ENCODE measurements at regions not wholly inside any gene's neighbourhood (a gene's known extent, or its start where the extent isn't known, plus 50 kb on each side); places are given as distances from the start of the nearest gene placed in this dataset.
A peak's percentile ranks its signal among the peaks of the same experiment; 100 is the strongest.
"Not testable (repeated sequence)": the region's sequence is repeated elsewhere in the genome, so short reads cannot be mapped to it uniquely, and the experiment has no call there.

DNA sequence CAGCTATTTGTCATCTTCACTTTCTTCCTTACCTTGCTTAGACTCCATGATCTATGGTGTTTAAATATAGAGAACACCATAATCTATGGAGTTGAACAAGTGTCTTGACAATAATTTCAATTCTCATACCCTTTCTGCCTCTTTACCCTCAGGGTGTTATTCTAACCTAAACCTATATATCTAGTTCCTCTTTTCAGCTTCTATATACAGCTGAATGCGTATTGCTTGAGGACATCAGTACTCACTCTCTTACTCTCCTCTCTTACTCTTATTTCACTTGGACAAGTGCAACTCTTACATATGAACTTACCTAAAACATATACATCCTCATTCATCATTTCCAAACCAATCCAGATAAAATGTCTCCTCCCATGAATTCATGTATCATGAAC is 187.1 kb downstream of the RAP2B start:
- H3K4me3 ChIP-seq (ENCODE audit: low read length): no peak overlapping the region
- no peaks in the 10 kb centered on the region for H3K4me1 ChIP-seq (ENCODE audit: control insufficient read depth, insufficient read depth, low read length)
- H3K9me3 ChIP-seq (ENCODE audit: control insufficient read depth, low read length): peaks cover 3% of the 10 kb centered on the region
- H3K9ac ChIP-seq (ENCODE audit: low read length): no peak overlapping the region
- DNase-seq (ENCODE audit: low read depth): no peak
- H3K27me3 ChIP-seq (replicated peaks; ENCODE audit: control insufficient read depth, insufficient read depth, low read length): no peaks in the 10 kb centered on the region
- H3K36me3 ChIP-seq (ENCODE audit: control insufficient read depth, insufficient read depth, low read length, severe bottlenecking): no peaks in the 10 kb centered on the region

DNA sequence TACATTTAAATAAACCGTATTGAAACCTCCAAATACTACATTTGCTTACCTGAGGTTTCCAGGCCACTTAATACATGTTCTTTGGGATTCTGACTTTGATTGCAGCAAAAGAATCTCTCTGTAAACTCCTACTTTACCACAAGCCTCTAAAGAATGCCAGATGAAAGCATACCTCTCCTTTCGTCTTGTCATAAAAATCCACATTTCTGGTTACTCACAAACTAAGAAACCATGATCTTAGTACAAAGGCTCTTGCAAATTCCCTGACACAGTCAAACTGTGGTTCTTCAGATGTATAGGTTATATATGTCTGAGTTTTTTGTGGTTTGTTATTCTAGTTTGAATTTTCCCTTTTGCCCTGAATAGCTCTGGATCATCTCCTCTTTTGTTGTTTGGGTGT is 188.4 kb downstream of the RAP2B start:
- peak; percentile 71 for DNase-seq (ENCODE audit: low read depth)
- Histone ChIP-seq H3K27me3 (replicated peaks; ENCODE audit: control insufficient read depth, insufficient read depth, low read length) (no peaks in the 10 kb centered on the region), H3K4me3 (ENCODE audit: low read length) (no peak overlapping the region), H3K9me3 (ENCODE audit: control insufficient read depth, low read length) (peaks cover 3% of the 10 kb centered on the region), H3K4me1 (ENCODE audit: control insufficient read depth, insufficient read depth, low read length) (no peaks in the 10 kb centered on the region), H3K9ac (ENCODE audit: low read length) (no peak overlapping the region), H3K36me3 (ENCODE audit: control insufficient read depth, insufficient read depth, low read length, severe bottlenecking) (no peaks in the 10 kb centered on the region)

DNA sequence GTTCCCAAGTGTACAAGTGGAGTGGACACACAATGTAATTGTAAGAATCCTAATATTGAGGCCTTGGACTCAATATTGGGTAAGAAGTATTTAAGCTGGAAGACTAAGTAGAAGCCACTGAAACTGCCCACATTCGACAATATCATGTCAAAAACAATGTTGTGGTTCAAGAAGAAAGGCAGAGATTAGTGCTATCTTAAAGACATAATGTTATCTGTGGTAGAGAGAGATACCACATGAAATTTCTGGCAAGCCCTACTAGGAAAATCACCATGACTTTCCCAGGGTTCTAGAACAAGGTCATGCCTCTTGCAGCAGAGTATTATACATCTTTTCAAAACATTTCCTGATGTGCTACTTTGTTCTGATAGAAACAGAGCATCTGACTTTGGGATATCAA is 192.6 kb downstream of the RAP2B start:
- no peaks in the 10 kb centered on the region for H3K36me3 ChIP-seq (ENCODE audit: control insufficient read depth, insufficient read depth, low read length, severe bottlenecking)
- no peaks in the 10 kb centered on the region for H3K27me3 ChIP-seq (replicated peaks; ENCODE audit: control insufficient read depth, insufficient read depth, low read length)
- H3K9ac ChIP-seq (ENCODE audit: low read length): no peak overlapping the region
- DNase-seq (ENCODE audit: low read depth): no peak
- no peak overlapping the region for H3K4me3 ChIP-seq (ENCODE audit: low read length)
- H3K9me3 ChIP-seq (ENCODE audit: control insufficient read depth, low read length): peaks cover 3% of the 10 kb centered on the region
- no peaks in the 10 kb centered on the region for H3K4me1 ChIP-seq (ENCODE audit: control insufficient read depth, insufficient read depth, low read length)

DNA sequence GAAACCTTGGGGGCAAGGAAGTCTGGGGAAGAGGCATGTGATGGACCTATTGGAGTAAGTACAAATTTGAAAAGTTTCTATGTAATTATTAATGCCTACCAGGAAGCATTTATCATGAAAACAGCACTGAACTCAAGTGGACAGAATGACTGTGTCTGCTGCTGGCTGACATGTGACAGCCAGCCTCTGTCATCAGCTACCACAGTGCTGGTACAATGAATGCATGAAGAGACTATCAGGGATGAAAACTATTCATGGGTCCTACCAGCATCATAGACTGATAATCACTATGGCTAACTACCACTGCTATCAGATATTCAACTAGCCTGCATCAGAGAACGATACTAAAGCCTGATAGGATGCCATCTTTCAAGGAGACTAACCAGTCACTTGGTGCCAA is 193.5 kb downstream of the RAP2B start:
- no peak for DNase-seq (ENCODE audit: low read depth)
- H3K4me1 ChIP-seq (ENCODE audit: control insufficient read depth, insufficient read depth, low read length): no peaks in the 10 kb centered on the region
- H3K9me3 ChIP-seq (ENCODE audit: control insufficient read depth, low read length): peaks cover 3% of the 10 kb centered on the region

DNA sequence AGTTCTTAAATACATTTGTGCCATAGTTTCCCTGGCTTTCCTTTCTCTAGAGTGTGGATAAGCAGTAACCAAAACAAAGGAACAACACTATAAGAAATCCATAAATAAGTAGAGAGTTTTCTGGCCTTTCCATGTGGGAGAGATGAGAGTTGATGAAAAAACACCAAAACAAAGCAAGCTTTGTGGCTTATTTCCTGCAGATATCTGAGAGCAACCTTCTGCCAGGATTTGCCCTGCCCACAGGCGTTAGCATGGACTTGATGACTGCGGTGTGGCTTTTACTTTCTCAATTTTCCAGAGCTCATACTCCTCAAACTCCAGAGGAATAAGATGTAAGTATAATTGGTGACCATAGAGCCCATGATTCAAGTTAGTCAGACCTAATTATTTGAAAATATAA is 194.9 kb downstream of the RAP2B start:
- H3K9ac ChIP-seq (ENCODE audit: low read length): no peak overlapping the region
- no peak for DNase-seq (ENCODE audit: low read depth)
- no peaks in the 10 kb centered on the region for H3K36me3 ChIP-seq (ENCODE audit: control insufficient read depth, insufficient read depth, low read length, severe bottlenecking)
- H3K4me3 ChIP-seq (ENCODE audit: low read length): no peak overlapping the region
- peaks cover 3% of the 10 kb centered on the region for H3K9me3 ChIP-seq (ENCODE audit: control insufficient read depth, low read length)
- H3K4me1 ChIP-seq (ENCODE audit: control insufficient read depth, insufficient read depth, low read length): no peaks in the 10 kb centered on the region
- H3K27me3 ChIP-seq (replicated peaks; ENCODE audit: control insufficient read depth, insufficient read depth, low read length): no peaks in the 10 kb centered on the region

More for the DNA sequence above, 193.5 kb downstream of the RAP2B start:
- no peak overlapping the region for H3K4me3 ChIP-seq (ENCODE audit: low read length)
- no peaks in the 10 kb centered on the region for H3K36me3 ChIP-seq (ENCODE audit: control insufficient read depth, insufficient read depth, low read length, severe bottlenecking)
- H3K27me3 ChIP-seq (replicated peaks; ENCODE audit: control insufficient read depth, insufficient read depth, low read length): no peaks in the 10 kb centered on the region
- no peak overlapping the region for H3K9ac ChIP-seq (ENCODE audit: low read length)

DNA sequence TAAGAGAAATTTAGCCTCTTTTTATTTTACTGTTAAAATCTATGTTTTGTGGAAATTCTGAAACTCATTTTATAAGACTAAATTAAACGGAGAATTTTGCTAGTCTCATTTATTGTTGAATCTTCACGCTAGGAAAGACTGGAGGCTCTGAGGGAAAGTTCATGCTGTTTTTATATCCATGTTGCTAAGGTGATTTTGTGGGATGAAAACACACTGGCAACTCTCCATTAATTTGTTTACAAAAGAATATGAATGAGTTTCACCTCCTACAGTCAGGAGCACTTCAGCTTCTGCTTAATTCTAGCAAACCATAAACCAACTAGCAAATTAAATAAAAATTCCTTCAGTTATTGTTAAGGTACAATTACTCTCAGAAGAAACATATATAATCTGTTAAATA is 195.4 kb downstream of the RAP2B start:
- Histone ChIP-seq H3K27me3 (replicated peaks; ENCODE audit: control insufficient read depth, insufficient read depth, low read length) (no peaks in the 10 kb centered on the region), H3K9ac (ENCODE audit: low read length) (no peak overlapping the region), H3K9me3 (ENCODE audit: control insufficient read depth, low read length) (peaks cover 3% of the 10 kb centered on the region), H3K36me3 (ENCODE audit: control insufficient read depth, insufficient read depth, low read length, severe bottlenecking) (no peaks in the 10 kb centered on the region), H3K4me3 (ENCODE audit: low read length) (no peak overlapping the region), H3K4me1 (ENCODE audit: control insufficient read depth, insufficient read depth, low read length) (no peaks in the 10 kb centered on the region)
- DNase-seq (ENCODE audit: low read depth): no peak

DNA sequence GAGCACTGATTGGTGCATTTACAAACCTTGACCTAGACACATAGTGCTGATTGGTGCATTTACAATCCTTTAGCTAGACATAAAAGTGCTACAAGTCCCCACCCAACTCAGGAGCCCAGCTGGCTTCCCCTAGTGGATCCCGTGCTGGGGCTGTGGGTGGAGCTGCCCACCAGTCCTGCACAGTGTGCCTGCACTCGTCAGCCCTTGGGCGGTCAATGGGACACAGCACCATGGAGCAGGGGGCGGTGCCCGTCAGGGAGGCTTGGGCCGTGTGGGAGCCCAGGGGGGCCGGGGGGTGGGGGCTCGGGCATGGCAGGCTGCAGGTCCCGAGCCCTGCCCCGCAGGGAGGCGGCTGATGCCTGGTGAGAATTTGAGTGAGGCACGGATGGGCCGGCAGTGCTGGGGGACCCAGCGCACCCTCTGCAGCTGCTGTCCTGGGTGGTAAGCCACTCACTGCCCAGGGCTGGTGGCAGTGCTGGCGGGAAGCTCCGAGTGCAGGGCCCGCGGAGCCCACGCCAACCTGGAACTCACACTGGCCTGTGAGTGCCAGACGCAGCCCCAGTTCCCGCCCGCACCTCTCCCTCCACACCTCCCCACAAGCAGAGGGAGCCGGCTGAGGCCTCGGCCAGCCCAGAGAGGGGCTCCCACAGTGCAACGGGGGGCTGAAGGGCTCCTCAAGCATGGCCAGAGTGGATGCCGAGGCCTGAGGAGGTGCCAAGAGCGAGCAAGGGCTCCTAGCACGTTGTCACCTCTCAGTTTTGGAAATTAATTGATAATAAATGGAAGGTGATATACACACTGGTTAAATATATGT is 207.7 kb downstream of the RAP2B start:
- Histone ChIP-seq H3K9ac (ENCODE audit: low read length) (no peak overlapping the region), H3K36me3 (ENCODE audit: control insufficient read depth, insufficient read depth, low read length, severe bottlenecking) (no peaks in the 10 kb centered on the region), H3K9me3 (ENCODE audit: control insufficient read depth, low read length) (no peaks in the 10 kb centered on the region), H3K4me1 (ENCODE audit: control insufficient read depth, insufficient read depth, low read length) (peaks cover 10% of the 10 kb centered on the region), H3K27me3 (replicated peaks; ENCODE audit: control insufficient read depth, insufficient read depth, low read length) (no peaks in the 10 kb centered on the region), H3K4me3 (ENCODE audit: low read length) (no peak overlapping the region)
- no peak for DNase-seq (ENCODE audit: low read depth)

DNA sequence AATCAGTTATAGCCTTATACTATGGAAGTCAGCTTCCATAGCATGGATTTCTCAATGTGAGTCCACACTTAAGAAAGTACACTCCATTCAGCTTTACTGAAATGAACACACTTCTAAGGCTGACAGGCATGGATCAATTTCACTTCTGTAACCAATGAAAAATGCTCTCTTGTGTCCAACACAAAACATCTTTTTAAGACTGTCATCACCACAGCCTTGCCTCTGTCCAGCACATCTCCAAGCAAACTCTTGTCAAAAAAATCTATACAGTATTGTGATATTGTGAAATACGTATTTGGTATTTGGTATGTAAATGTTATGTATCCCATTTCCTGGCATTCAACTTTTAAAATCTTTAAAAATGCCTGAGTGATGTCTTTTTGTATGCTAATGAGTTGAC is 208.7 kb downstream of the RAP2B start:
- no peak for DNase-seq (ENCODE audit: low read depth)
- Histone ChIP-seq H3K9me3 (ENCODE audit: control insufficient read depth, low read length) (no peaks in the 10 kb centered on the region), H3K36me3 (ENCODE audit: control insufficient read depth, insufficient read depth, low read length, severe bottlenecking) (no peaks in the 10 kb centered on the region), H3K4me1 (ENCODE audit: control insufficient read depth, insufficient read depth, low read length) (peaks cover 10% of the 10 kb centered on the region), H3K4me3 (ENCODE audit: low read length) (no peak overlapping the region), H3K27me3 (replicated peaks; ENCODE audit: control insufficient read depth, insufficient read depth, low read length) (no peaks in the 10 kb centered on the region), H3K9ac (ENCODE audit: low read length) (no peak overlapping the region)

DNA sequence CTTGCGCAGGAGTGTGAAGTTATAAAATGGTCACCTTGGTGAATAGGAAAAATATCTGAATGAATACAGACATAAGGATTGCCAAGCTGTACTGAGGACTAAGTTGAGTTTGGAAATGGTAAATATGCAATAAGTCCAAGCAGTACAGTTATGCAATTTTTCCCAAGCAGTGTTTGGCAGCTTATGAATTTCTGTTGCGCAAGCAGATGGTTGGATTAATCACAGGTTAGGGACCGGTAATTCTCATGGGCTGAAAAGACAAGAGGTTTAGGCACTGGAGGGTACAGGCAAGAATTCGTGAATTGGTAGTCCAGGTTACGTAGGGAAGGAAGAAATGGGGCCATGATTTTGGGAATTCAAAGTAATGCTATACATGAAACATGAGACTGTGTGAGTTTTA is 210.3 kb downstream of the RAP2B start:
- no peak overlapping the region for H3K9ac ChIP-seq (ENCODE audit: low read length)
- H3K4me1 ChIP-seq (ENCODE audit: control insufficient read depth, insufficient read depth, low read length): peaks cover 10% of the 10 kb centered on the region
- no peaks in the 10 kb centered on the region for H3K9me3 ChIP-seq (ENCODE audit: control insufficient read depth, low read length)
- H3K27me3 ChIP-seq (replicated peaks; ENCODE audit: control insufficient read depth, insufficient read depth, low read length): no peaks in the 10 kb centered on the region
- DNase-seq (ENCODE audit: low read depth): peak; percentile 84
- H3K4me3 ChIP-seq (ENCODE audit: low read length): peak overlapping the region; percentile 33
- H3K36me3 ChIP-seq (ENCODE audit: control insufficient read depth, insufficient read depth, low read length, severe bottlenecking): no peaks in the 10 kb centered on the region

DNA sequence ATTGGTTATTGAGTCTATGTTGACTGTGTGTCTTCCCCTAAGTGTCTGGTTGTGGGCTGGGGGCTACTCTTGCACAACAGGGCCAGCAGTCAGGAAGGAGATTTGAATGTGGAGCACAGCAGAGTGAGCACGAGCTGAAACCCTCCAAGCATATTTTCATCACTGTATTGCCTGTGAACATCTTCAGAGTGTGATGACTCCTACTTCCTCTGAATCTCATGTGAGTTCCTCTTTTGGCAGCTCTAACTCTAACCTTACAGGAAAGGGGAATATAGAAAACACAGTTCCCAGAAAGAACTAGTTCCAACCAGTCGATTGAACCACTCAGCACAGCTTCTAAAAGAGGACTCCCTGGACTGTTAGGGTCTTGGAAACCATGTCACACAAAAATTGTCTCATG is 211.6 kb downstream of the RAP2B start:
- no peak overlapping the region for H3K4me3 ChIP-seq (ENCODE audit: low read length)
- H3K36me3 ChIP-seq (ENCODE audit: control insufficient read depth, insufficient read depth, low read length, severe bottlenecking): no peaks in the 10 kb centered on the region
- peaks cover 10% of the 10 kb centered on the region for H3K4me1 ChIP-seq (ENCODE audit: control insufficient read depth, insufficient read depth, low read length)
- H3K9me3 ChIP-seq (ENCODE audit: control insufficient read depth, low read length): no peaks in the 10 kb centered on the region
- no peaks in the 10 kb centered on the region for H3K27me3 ChIP-seq (replicated peaks; ENCODE audit: control insufficient read depth, insufficient read depth, low read length)
- no peak overlapping the region for H3K9ac ChIP-seq (ENCODE audit: low read length)
- DNase-seq (ENCODE audit: low read depth): no peak

DNA sequence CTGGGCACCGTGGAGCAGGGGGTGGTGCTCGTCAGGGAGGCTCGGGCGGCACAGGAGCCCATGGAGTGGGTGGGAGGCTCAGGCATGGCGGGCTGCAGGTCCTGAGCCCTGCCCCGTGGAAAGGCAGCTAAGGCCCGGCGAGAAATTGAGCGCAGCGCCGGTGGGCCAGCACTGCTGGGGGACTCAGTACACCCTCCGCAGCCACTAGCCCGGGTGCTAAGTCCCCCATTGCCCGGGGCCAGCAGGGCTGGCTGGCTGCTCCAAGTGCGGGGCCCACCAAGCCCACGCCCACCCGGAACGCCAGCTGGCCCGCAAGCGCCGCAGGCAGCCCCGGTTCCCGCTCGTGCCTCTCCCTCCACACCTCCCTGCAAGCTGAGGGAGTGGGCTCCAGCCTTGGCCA is 216.3 kb downstream of the RAP2B start:
- H3K9ac ChIP-seq (ENCODE audit: low read length); H3K27me3 ChIP-seq (replicated peaks; ENCODE audit: control insufficient read depth, insufficient read depth, low read length); H3K4me3 ChIP-seq (ENCODE audit: low read length); H3K36me3 ChIP-seq (ENCODE audit: control insufficient read depth, insufficient read depth, low read length, severe bottlenecking); H3K9me3 ChIP-seq (ENCODE audit: control insufficient read depth, low read length); H3K4me1 ChIP-seq (ENCODE audit: control insufficient read depth, insufficient read depth, low read length); DNase-seq (ENCODE audit: low read depth): not testable (repeated sequence)

DNA sequence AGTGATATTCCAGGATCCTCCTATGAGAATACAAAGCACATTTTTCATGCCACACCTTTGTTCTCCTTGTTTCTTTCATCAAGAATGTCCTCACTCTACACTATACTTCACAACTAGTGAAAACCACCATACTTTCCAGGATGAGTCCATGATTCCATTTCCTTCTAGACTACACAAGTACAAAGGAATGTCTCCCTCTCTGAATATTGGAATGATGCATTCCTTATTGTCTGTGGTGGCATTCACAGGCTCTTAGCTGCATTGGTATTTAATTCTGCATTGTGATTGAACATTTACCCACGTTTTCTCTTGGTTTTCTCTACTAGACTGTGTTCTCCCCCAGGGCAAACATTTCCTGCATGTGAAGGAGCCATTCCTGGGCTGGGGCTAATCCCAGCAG is 217.5 kb downstream of the RAP2B start:
- H3K4me3 ChIP-seq (ENCODE audit: low read length): no peak overlapping the region
- H3K36me3 ChIP-seq (ENCODE audit: control insufficient read depth, insufficient read depth, low read length, severe bottlenecking): no peaks in the 10 kb centered on the region
- H3K9me3 ChIP-seq (ENCODE audit: control insufficient read depth, low read length): no peaks in the 10 kb centered on the region
- H3K27me3 ChIP-seq (replicated peaks; ENCODE audit: control insufficient read depth, insufficient read depth, low read length): no peaks in the 10 kb centered on the region
- H3K4me1 ChIP-seq (ENCODE audit: control insufficient read depth, insufficient read depth, low read length): no peaks in the 10 kb centered on the region
- no peak overlapping the region for H3K9ac ChIP-seq (ENCODE audit: low read length)
- DNase-seq (ENCODE audit: low read depth): peak; percentile 28

Data from adipocyte (in vitro differentiated cells).